ENCODE measurements at regions not wholly inside any gene's neighbourhood (a gene's known extent, or its start where the extent isn't known, plus 50 kb on each side); places are given as distances from the start of the nearest gene placed in this dataset.

DNA sequence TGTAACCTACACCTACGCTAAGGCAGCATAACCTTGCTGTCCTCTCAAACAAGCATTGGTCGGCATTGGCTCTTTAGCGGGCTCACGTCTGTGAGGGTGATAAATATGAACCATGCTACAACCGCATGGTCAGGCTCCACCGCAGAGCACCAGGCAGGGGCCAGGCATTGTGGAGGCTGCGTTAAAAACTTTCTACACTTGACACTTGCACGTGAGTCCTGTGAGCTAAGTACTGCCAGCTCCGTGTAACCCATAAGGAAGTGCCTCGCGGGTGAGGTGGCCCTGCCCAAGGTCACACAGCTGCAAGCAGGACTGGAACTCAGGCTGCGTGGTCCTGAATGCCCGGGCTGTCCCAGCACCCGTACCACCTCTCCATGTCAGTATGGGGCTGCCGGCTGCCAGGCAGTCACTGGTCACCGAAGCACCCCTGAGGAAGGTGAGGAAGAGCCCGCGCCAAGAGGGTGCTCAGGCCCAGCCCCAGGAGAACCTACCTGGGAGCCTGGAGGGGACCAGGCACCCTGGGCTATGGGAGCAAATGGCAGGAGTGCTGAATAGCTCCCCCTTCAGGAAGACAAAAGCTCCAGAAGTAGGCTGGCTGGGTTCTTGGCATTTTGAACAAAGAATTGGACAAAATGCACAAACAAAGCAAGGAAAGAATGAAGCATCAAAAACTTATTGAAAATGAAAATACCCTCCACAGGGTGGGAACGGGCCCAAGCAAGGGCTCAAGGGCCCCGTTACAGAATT lies 271.1 kb upstream of the RAB6C start:
- ATAC-seq (no peak), DNase-seq (no peak)

DNA sequence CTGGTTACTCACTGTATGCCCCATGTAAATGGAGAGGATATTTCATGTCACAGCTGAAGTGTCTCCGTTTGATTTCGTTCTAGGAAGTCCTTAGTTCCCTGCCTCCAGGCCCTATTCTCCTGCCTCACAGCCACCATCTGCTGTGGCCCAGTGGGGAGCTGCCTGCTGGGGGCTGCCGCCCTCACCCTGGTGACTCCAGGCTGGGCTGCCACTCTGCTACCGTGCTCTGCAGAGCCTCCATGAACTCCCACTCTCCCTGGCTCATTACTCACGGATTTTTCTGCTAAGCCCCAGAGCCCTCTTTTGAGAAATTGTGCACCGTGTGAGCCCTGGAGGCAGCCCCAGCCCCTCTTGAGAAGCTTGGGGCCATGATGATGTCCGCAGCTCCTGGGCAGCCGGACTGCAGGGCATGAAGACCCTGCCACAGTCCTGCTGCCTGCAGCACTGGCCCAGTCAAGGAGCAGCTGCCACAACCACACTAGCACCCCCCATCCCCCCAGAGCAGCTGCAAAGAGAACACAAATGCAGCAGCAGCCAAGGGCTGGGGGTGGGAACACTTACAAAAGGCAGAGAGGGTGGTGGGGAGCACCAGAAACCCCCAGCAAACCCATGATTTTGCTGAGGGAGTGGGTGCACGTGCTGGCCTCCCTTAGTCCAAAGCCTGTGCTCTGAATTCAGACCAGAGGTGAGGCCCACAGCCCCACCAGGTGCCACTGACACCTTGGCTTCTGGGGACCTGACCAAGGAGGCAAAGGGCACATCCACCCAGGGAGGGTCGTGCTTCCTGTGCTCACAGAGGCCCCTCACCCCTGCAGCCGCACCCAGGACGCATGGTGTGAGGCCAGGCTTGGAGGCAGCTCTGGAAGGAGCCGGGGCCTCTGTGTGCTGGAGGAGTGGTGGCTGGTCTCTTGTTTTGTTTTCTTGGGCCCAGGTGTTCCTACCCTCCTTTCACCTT lies 270.2 kb upstream of the RAB6C start:
- ATAC-seq (no peak), DNase-seq (no peak)
- no peak overlapping the region for H3K4me3 ChIP-seq
- peaks cover 0 to 2% (median 0%) of the 10 kb centered on the region in 3 donors for H3K27me3 ChIP-seq (ENCODE audit: insufficient read depth in 3 of 3, low read length in 2 of 3)
- no peaks in the 10 kb centered on the region for H3K4me1 ChIP-seq
- H3K9me3 ChIP-seq: no peaks in the 10 kb centered on the region
- intact Hi-C loops (cut with DNase I): no loop called here
- TF ChIP-seq, protein P1, sequence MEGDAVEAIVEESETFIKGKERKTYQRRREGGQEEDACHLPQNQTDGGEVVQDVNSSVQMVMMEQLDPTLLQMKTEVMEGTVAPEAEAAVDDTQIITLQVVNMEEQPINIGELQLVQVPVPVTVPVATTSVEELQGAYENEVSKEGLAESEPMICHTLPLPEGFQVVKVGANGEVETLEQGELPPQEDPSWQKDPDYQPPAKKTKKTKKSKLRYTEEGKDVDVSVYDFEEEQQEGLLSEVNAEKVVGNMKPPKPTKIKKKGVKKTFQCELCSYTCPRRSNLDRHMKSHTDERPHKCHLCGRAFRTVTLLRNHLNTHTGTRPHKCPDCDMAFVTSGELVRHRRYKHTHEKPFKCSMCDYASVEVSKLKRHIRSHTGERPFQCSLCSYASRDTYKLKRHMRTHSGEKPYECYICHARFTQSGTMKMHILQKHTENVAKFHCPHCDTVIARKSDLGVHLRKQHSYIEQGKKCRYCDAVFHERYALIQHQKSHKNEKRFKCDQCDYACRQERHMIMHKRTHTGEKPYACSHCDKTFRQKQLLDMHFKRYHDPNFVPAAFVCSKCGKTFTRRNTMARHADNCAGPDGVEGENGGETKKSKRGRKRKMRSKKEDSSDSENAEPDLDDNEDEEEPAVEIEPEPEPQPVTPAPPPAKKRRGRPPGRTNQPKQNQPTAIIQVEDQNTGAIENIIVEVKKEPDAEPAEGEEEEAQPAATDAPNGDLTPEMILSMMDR (IDR thresholded peaks at IDR 0.05): no peak
- no peaks in the 10 kb centered on the region for H3K36me3 ChIP-seq (ENCODE audit: insufficient read depth in 1 of 2, low read depth in 1 of 2)
- H3K27ac ChIP-seq: no peak overlapping the region
- 46 to 52% (median 51%) methylated on average over 12 to 13 of the region's 13 CpGs for WGBS, 3 donors

More for the DNA sequence above, 271.1 kb upstream of the RAB6C start:
- no peak overlapping the region for H3K27ac ChIP-seq
- no peaks in the 10 kb centered on the region for H3K9me3 ChIP-seq
- no peaks in the 10 kb centered on the region for H3K4me1 ChIP-seq
- peaks cover 0 to 2% (median 0%) of the 10 kb centered on the region in 3 donors for H3K27me3 ChIP-seq (ENCODE audit: insufficient read depth in 3 of 3, low read length in 2 of 3)
- H3K36me3 ChIP-seq (ENCODE audit: insufficient read depth in 1 of 2, low read depth in 1 of 2): no peaks in the 10 kb centered on the region
- WGBS, 3 donors: 82 to 86% (median 83%) methylated on average over 20 of the region's 20 CpGs
- TF ChIP-seq, protein P1 (IDR thresholded peaks at IDR 0.05): no peak
- no peak overlapping the region for H3K4me3 ChIP-seq
- intact Hi-C loops (cut with DNase I): no loop called here

- 79 to 83% (median 82%) methylated on average over 16 of the region's 16 CpGs for WGBS, 3 donors
- peaks cover 0 to 2% (median 0%) of the 10 kb centered on the region in 3 donors for H3K27me3 ChIP-seq (ENCODE audit: insufficient read depth in 3 of 3, low read length in 2 of 3)
- no peaks in the 10 kb centered on the region for H3K36me3 ChIP-seq (ENCODE audit: insufficient read depth in 1 of 2, low read depth in 1 of 2)
- no peak for DNase-seq
- H3K9me3 ChIP-seq: no peaks in the 10 kb centered on the region
- H3K4me1 ChIP-seq: no peaks in the 10 kb centered on the region
- TF ChIP-seq, protein P1 (IDR thresholded peaks at IDR 0.05): no peak
- H3K4me3 ChIP-seq: no peak overlapping the region
- no peak overlapping the region for H3K27ac ChIP-seq
- intact Hi-C loops (cut with DNase I): no loop called here
- no peak for ATAC-seq
Measured at GRCh38 chr2:129709956-129710598, 269.4 kb upstream of the RAB6C start.

DNA sequence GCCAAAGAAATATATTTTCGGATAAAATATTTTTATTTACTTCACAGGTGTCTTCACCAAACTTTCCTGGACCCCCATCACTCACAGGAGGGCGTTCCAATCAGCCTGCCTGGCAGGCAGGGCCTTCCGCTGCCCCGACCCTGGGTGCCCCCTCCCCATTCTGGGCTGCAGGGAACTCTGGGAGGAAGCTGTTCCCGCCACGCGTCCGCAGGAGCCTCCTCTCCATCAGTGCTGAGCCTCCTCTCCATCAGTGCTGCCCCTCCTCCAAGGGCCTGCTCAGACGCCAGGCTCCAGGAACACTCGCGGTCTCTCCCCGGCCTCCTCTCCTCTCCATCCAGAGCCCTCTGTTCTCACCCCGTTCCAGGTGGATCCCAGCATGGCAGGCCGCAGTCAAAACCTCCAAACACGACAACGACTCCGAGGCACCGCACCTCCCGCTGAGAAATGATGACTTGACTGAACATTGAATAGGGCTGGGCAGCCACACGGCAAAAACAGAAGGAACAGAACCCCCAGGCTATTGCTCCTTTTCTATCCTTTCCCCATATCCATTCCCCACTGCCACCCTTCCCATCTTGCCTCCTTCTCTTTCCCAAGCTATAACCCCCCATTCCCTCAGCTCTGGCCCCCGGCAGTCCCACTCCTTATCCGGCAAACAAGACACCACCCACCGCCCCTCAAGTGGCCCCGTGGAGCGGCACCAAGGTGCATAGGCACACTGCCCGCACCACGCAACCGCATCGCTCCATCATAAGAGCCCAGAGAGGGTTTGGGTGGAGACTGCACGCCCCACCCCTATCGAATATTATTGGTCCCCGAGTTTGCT lies 268.6 kb upstream of the RAB6C start:
- no peaks in the 10 kb centered on the region for H3K4me1 ChIP-seq
- no peak overlapping the region for H3K27ac ChIP-seq
- no peaks in the 10 kb centered on the region for H3K9me3 ChIP-seq
- no peak for ATAC-seq
- intact Hi-C loops (cut with DNase I): no loop called here
- H3K36me3 ChIP-seq (ENCODE audit: insufficient read depth in 1 of 2, low read depth in 1 of 2): no peaks in the 10 kb centered on the region
- no peak overlapping the region for H3K4me3 ChIP-seq
- TF ChIP-seq, protein P1 (IDR thresholded peaks at IDR 0.05): no peak
- WGBS, 3 donors: 89 to 90% (median 90%) methylated on average over 32 of the region's 32 CpGs
- H3K27me3 ChIP-seq (ENCODE audit: insufficient read depth in 3 of 3, low read length in 2 of 3): peaks cover 0 to 2% (median 0%) of the 10 kb centered on the region in 3 donors
- DNase-seq: no peak

Measured in psoas muscle (tissue), 7 donors.